ENCODE measurements at regions not wholly inside any gene's neighbourhood (a gene's known extent, or its start where the extent isn't known, plus 50 kb on each side); places are given as distances from the start of the nearest gene placed in this dataset.

DNA sequence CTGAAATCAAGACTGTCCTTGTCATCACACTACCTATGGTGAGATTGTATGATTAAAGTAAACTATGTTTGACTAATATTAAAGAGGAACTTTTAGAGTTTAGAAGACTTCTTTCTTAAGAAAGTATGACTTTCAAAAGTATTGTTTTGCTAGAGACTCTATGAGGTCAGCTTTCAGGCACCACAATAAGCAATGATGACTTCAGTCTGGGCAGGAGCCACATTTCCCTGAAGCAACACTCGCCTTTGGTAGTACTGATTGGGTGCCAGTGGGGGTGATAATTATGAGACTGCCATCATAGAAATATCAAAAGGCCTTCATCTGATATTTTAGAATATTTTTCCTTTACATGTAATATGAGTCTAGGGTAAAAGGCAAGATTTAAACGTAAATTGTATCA lies 212.6 kb downstream of the DTHD1 start:
- Mint-ChIP-seq H3K4me3 (no peak overlapping the region), H3K27ac (no peak overlapping the region), H3K4me1 (no peaks in the 10 kb centered on the region), H3K9me3 (ENCODE audit: insufficient read depth) (no peaks in the 10 kb centered on the region), H3K27me3 (no peaks in the 10 kb centered on the region)
- Histone ChIP-seq H3K4me2 (replicated peaks; ENCODE audit: low read depth, low read length, poor library complexity, severe bottlenecking) (no peak overlapping the region), H3K4me3 (ENCODE audit: control extremely low read depth in 1 of 5, extremely low read depth in 1 of 5, insufficient read depth in 1 of 5, low read depth in 2 of 5, low read length in 4 of 5) (no peak overlapping the region), H3K9ac (ENCODE audit: low read length) (no peak overlapping the region), H2AFZ (ENCODE audit: insufficient read depth, low read depth, low read length, poor library complexity, severe bottlenecking) (no peak overlapping the region), H3K27ac (ENCODE audit: low read length in 2 of 2) (no peak overlapping the region), H4K20me1 (ENCODE audit: control insufficient read depth, insufficient read depth, low read length, poor library complexity, severe bottlenecking) (no peaks in the 10 kb centered on the region), H3K79me2 (ENCODE audit: control insufficient read depth, insufficient read depth, low read length) (no peaks in the 10 kb centered on the region), H3K36me3 (replicated peaks in 1 of 2; ENCODE audit: control extremely low read depth in 1 of 2, control insufficient read depth in 1 of 2, extremely low read depth in 1 of 2, insufficient read depth in 2 of 2, low read length in 1 of 2) (no peaks in the 10 kb centered on the region), H3K4me1 (ENCODE audit: control insufficient read depth in 2 of 2, insufficient read depth in 2 of 2, low read length in 2 of 2) (no peaks in the 10 kb centered on the region), H3K9me3 (ENCODE audit: control extremely low read depth in 1 of 3, control insufficient read depth in 2 of 3, insufficient read depth in 1 of 3, low read length in 2 of 3) (no peaks in the 10 kb centered on the region), H3K27me3 (replicated peaks in 1 of 4; ENCODE audit: control extremely low read depth in 1 of 4, control insufficient read depth in 3 of 4, insufficient read depth in 4 of 4, low read length in 3 of 4) (no peaks in the 10 kb centered on the region)
- no CpG with 5 or more reads among the region's 2 CpGs for WGBS (ENCODE audit: insufficient coverage)
- no peak for TF ChIP-seq EZH2 (IDR thresholded peaks at IDR 0.05; ENCODE audit: borderline replicate concordance, insufficient read depth, low read depth, low read length, poor library complexity, severe bottlenecking)
- TF ChIP-seq, protein P1, sequence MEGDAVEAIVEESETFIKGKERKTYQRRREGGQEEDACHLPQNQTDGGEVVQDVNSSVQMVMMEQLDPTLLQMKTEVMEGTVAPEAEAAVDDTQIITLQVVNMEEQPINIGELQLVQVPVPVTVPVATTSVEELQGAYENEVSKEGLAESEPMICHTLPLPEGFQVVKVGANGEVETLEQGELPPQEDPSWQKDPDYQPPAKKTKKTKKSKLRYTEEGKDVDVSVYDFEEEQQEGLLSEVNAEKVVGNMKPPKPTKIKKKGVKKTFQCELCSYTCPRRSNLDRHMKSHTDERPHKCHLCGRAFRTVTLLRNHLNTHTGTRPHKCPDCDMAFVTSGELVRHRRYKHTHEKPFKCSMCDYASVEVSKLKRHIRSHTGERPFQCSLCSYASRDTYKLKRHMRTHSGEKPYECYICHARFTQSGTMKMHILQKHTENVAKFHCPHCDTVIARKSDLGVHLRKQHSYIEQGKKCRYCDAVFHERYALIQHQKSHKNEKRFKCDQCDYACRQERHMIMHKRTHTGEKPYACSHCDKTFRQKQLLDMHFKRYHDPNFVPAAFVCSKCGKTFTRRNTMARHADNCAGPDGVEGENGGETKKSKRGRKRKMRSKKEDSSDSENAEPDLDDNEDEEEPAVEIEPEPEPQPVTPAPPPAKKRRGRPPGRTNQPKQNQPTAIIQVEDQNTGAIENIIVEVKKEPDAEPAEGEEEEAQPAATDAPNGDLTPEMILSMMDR (IDR thresholded peaks at IDR 0.05), result no peak
- DNase-seq, result no peak
- ChIA-PET POLR2A (no interaction called here), CTCF (no interaction called here)
- no peak for ATAC-seq (ENCODE audit: low read depth)
- intact Hi-C loops (cut with micrococcal nuclease), result no loop called here

DNA sequence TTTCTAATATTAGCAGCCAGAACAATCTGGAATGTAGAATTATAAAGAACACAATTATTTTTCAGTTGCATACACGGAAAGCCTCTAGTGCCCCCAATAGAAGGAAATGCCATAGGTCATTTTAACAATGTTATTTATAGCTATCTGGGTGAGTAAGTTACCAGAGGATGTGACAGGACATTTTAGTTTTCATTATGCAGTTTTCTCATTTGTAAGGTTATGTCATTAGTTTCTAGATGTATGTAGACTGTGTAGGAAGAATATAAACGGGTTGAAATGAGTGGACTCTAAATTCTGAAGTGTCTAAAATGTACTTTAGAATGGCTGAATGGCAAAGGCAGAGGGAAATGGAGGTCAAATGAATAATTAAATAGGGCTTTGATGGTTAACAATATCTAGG lies 213.3 kb downstream of the DTHD1 start:
- Histone ChIP-seq H3K27ac (ENCODE audit: low read length in 2 of 2) (no peak overlapping the region), H3K9me3 (ENCODE audit: control extremely low read depth in 1 of 3, control insufficient read depth in 2 of 3, insufficient read depth in 1 of 3, low read length in 2 of 3) (no peaks in the 10 kb centered on the region), H3K4me1 (ENCODE audit: control insufficient read depth in 2 of 2, insufficient read depth in 2 of 2, low read length in 2 of 2) (no peaks in the 10 kb centered on the region), H3K4me2 (replicated peaks; ENCODE audit: low read depth, low read length, poor library complexity, severe bottlenecking) (no peak overlapping the region), H3K27me3 (replicated peaks in 1 of 4; ENCODE audit: control extremely low read depth in 1 of 4, control insufficient read depth in 3 of 4, insufficient read depth in 4 of 4, low read length in 3 of 4) (no peaks in the 10 kb centered on the region), H3K9ac (ENCODE audit: low read length) (no peak overlapping the region), H3K4me3 (ENCODE audit: control extremely low read depth in 1 of 5, extremely low read depth in 1 of 5, insufficient read depth in 1 of 5, low read depth in 2 of 5, low read length in 4 of 5) (no peak overlapping the region), H3K36me3 (replicated peaks in 1 of 2; ENCODE audit: control extremely low read depth in 1 of 2, control insufficient read depth in 1 of 2, extremely low read depth in 1 of 2, insufficient read depth in 2 of 2, low read length in 1 of 2) (no peaks in the 10 kb centered on the region), H4K20me1 (ENCODE audit: control insufficient read depth, insufficient read depth, low read length, poor library complexity, severe bottlenecking) (no peaks in the 10 kb centered on the region), H2AFZ (ENCODE audit: insufficient read depth, low read depth, low read length, poor library complexity, severe bottlenecking) (no peak overlapping the region), H3K79me2 (ENCODE audit: control insufficient read depth, insufficient read depth, low read length) (no peaks in the 10 kb centered on the region)
- no peak for ATAC-seq (ENCODE audit: low read depth)
- no peaks in the 10 kb centered on the region for H3K4me1 Mint-ChIP-seq
- CTCF ChIA-PET, result no interaction called here
- H3K9me3 Mint-ChIP-seq (ENCODE audit: insufficient read depth), result no peaks in the 10 kb centered on the region
- no peak overlapping the region for H3K4me3 Mint-ChIP-seq
- TF ChIP-seq, protein P1 (IDR thresholded peaks at IDR 0.05), result no peak
- no peak for TF ChIP-seq EZH2 (IDR thresholded peaks at IDR 0.05; ENCODE audit: borderline replicate concordance, insufficient read depth, low read depth, low read length, poor library complexity, severe bottlenecking)
- H3K27me3 Mint-ChIP-seq, result no peaks in the 10 kb centered on the region
- WGBS (ENCODE audit: insufficient coverage), result 71% methylated on average over 1 of the region's 2 CpGs
- intact Hi-C loops (cut with micrococcal nuclease), result no loop called here
- no peak overlapping the region for H3K27ac Mint-ChIP-seq
- DNase-seq, result no peak
- POLR2A ChIA-PET, result no interaction called here

Measured in B cell (primary cell).